ENCODE measurements at regions not wholly inside any gene's neighbourhood (a gene's known extent, or its start where the extent isn't known, plus 50 kb on each side); places are given as distances from the start of the nearest gene placed in this dataset.

- no peaks in the 10 kb centered on the region for H3K36me3 ChIP-seq (ENCODE audit: insufficient read depth, low read length)
Measured at GRCh38 chr5:86371061-86371460, 246.7 kb upstream of the COX7C start.

GRCh38 chr5:86374611-86375010 lies 243.1 kb upstream of the COX7C start:
- Histone ChIP-seq H3K36me3 (ENCODE audit: insufficient read depth, low read length) (no peaks in the 10 kb centered on the region), H3K9ac (ENCODE audit: low read depth, low read length) (no peak overlapping the region)

More at GRCh38 chr5:86371061-86371460, 246.7 kb upstream of the COX7C start:
- Histone ChIP-seq H3K4me1 (ENCODE audit: insufficient read depth, low read length) (peaks cover 7% of the 10 kb centered on the region; the same call in 1 of the 2 replicates), H3K9me3 (ENCODE audit: control insufficient read depth, insufficient read depth, low read length) (no peaks in the 10 kb centered on the region), H3K9ac (ENCODE audit: low read depth, low read length) (no peak overlapping the region)

DNA sequence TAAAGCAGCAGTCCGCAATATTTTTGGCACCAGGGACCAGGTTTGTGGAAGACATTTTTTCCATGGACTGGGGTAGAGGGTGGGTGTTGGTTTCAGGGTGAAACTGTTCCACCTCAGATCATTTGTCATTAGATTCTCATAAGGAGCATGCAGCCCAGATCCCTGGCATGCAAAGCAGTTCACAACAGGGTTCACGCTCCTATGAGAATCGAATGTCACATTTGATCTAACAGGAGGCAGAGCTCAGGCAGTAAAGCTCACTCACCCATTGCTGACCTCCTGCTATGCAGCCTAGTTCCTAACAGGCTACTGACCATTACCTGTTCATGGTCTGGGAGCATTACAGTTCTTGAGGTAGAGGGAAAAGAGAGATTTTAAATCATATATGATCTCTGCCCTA lies 241.5 kb upstream of the COX7C start:
- no peaks in the 10 kb centered on the region for H3K9me3 ChIP-seq (ENCODE audit: control insufficient read depth, insufficient read depth, low read length)
- H3K36me3 ChIP-seq (ENCODE audit: insufficient read depth, low read length), result no peaks in the 10 kb centered on the region
- peaks cover 3% of the 10 kb centered on the region; the same call in 1 of the 2 replicates for H3K4me1 ChIP-seq (ENCODE audit: insufficient read depth, low read length)
- H3K9ac ChIP-seq (ENCODE audit: low read depth, low read length), result no peak overlapping the region

More at GRCh38 chr5:86374611-86375010, 243.1 kb upstream of the COX7C start:
- peaks cover 7% of the 10 kb centered on the region; the same call in 1 of the 2 replicates for H3K4me1 ChIP-seq (ENCODE audit: insufficient read depth, low read length)
- H3K9me3 ChIP-seq (ENCODE audit: control insufficient read depth, insufficient read depth, low read length), result no peaks in the 10 kb centered on the region

DNA sequence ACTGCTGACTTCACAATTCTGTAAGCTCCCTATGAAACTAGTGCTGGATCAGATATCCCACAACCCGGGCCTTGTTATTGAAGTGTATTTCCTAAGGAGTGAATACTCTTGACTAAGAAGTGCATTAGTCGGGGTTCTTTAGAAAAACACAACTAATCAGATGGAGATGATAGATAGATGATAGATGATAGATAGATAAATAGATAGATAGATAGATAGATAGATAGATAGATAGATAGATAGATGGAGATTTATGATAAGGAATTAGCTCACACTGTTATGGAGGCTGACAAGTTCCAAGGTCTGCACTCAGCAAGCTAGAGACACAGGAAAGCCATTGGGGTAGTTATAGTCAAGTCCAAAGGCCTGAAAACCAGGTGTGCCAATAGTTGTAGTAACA lies 214.6 kb upstream of the COX7C start:
- H3K36me3 ChIP-seq (ENCODE audit: insufficient read depth, low read length), result no peaks in the 10 kb centered on the region
- H3K4me1 ChIP-seq (ENCODE audit: insufficient read depth, low read length), result no peaks in the 10 kb centered on the region; the same call in 1 of the 2 replicates
- H3K9ac ChIP-seq (ENCODE audit: low read depth, low read length), result no peak overlapping the region

GRCh38 chr5:86404256-86404655 lies 213.5 kb upstream of the COX7C start:
- Histone ChIP-seq H3K4me1 (ENCODE audit: insufficient read depth, low read length) (no peaks in the 10 kb centered on the region; the same call in 1 of the 2 replicates), H3K36me3 (ENCODE audit: insufficient read depth, low read length) (no peaks in the 10 kb centered on the region), H3K9me3 (ENCODE audit: control insufficient read depth, insufficient read depth, low read length) (no peaks in the 10 kb centered on the region), H3K9ac (ENCODE audit: low read depth, low read length) (no peak overlapping the region)

More for the DNA sequence above, 214.6 kb upstream of the COX7C start:
- no peaks in the 10 kb centered on the region for H3K9me3 ChIP-seq (ENCODE audit: control insufficient read depth, insufficient read depth, low read length)

GRCh38 chr5:86407711-86408110 lies 210.0 kb upstream of the COX7C start:
- Histone ChIP-seq H3K9ac (ENCODE audit: low read depth, low read length) (no peak overlapping the region), H3K4me1 (ENCODE audit: insufficient read depth, low read length) (no peaks in the 10 kb centered on the region; the same call in 1 of the 2 replicates), H3K36me3 (ENCODE audit: insufficient read depth, low read length) (no peaks in the 10 kb centered on the region), H3K9me3 (ENCODE audit: control insufficient read depth, insufficient read depth, low read length) (no peaks in the 10 kb centered on the region)

DNA sequence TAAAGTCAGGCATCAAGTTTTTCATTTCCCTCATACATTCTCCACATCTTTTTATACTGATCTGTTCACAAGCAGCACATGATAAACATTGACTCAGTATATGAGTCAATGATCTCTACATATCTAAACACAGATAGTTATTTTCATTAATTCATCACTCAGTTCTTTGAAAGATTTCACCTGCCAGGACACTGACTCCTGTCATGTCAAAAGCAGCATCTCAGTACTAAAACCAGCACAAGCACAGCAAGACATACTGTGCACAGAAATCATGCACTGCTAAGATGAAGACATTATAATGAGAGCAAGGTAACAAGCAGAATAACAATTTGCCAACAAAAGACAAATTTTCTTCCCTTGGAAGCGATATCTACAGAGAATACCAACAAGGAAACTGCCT lies 206.1 kb upstream of the COX7C start:
- Histone ChIP-seq H3K9me3 (ENCODE audit: control insufficient read depth, insufficient read depth, low read length) (no peaks in the 10 kb centered on the region), H3K9ac (ENCODE audit: low read depth, low read length) (no peak overlapping the region), H3K36me3 (ENCODE audit: insufficient read depth, low read length) (no peaks in the 10 kb centered on the region), H3K4me1 (ENCODE audit: insufficient read depth, low read length) (no peaks in the 10 kb centered on the region)

- H3K36me3 ChIP-seq (ENCODE audit: insufficient read depth, low read length), result no peaks in the 10 kb centered on the region
- no peaks in the 10 kb centered on the region for H3K4me1 ChIP-seq (ENCODE audit: insufficient read depth, low read length)
- no peaks in the 10 kb centered on the region for H3K9me3 ChIP-seq (ENCODE audit: control insufficient read depth, insufficient read depth, low read length)
- H3K9ac ChIP-seq (ENCODE audit: low read depth, low read length), result no peak overlapping the region
Measured at GRCh38 chr5:86427158-86427557, 190.6 kb upstream of the COX7C start.

DNA sequence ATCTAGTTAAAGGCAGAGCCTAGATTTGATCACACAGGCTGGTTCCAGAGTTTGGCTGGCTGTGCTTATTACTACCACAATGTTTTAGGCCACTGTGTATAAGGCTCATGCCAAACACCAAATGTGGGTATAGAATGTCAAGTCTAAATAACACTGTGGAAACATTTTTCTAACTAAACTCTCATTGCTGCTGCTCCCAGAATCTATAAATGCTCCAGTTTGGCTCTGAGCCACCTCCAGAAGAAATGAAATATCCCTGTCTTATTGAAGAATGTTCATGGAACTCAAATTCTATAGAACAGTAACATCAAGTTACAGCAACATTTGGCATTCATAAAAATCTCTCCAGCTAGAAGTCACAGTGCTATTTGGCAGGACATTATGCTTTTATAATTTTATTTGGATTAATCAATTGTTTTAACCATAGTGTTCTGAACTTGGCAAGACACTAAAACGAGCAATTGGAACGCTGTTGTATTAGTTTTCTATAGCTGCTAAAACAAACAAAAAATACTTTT lies 178.1 kb upstream of the COX7C start:
- H3K9me3 ChIP-seq (ENCODE audit: control insufficient read depth, insufficient read depth, low read length), result no peaks in the 10 kb centered on the region
- no peak overlapping the region for H3K9ac ChIP-seq (ENCODE audit: low read depth, low read length)
- H3K36me3 ChIP-seq (ENCODE audit: insufficient read depth, low read length), result no peaks in the 10 kb centered on the region
- H3K4me1 ChIP-seq (ENCODE audit: insufficient read depth, low read length), result no peaks in the 10 kb centered on the region

- H3K9me3 ChIP-seq (ENCODE audit: control insufficient read depth, insufficient read depth, low read length), result no peaks in the 10 kb centered on the region
- no peaks in the 10 kb centered on the region for H3K4me1 ChIP-seq (ENCODE audit: insufficient read depth, low read length)
- no peak overlapping the region for H3K9ac ChIP-seq (ENCODE audit: low read depth, low read length)
- no peaks in the 10 kb centered on the region for H3K36me3 ChIP-seq (ENCODE audit: insufficient read depth, low read length)
Measured at GRCh38 chr5:86442036-86442745, 175.6 kb upstream of the COX7C start.

DNA sequence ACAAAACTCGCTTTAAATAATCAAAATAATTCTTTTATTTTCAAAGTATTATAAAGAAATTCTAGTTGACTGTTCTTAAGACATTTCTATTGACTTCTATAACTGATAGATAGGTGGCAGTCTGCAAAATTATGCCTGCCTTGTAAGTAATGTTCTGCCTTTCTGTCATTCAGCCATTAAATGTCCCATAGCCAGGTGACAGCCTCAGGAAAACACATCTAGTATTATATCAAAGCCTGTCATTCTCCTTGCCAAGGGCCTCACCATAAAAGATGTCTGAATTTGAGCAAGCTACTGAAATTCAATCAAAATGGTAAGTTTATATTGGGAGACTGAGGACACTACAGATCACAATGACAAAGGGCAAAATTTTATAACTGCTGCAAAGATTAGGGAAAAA lies 170.4 kb upstream of the COX7C start:
- Histone ChIP-seq H3K9me3 (ENCODE audit: control insufficient read depth, insufficient read depth, low read length) (no peaks in the 10 kb centered on the region), H3K9ac (ENCODE audit: low read depth, low read length) (no peak overlapping the region), H3K4me1 (ENCODE audit: insufficient read depth, low read length) (no peaks in the 10 kb centered on the region), H3K36me3 (ENCODE audit: insufficient read depth, low read length) (no peaks in the 10 kb centered on the region)

DNA sequence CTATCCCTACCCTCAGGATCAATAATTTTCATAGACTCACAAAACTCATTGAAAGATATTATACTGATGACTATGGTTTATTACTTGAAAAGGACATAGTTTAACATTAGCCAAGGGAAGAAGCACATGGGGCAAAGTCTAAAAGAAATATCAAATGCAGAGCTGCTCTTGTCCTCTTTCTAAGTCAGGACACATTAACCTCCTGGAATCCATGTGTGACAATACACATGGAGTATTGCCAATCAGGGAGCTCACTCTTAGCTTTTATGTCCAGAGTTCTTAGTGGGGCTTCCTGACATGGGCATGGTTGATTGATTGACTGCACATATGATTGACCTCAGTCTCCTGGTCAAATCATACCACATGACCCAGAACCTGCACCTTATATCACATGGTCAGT lies 165.5 kb upstream of the COX7C start:
- Histone ChIP-seq H3K9me3 (ENCODE audit: control insufficient read depth, insufficient read depth, low read length) (no peaks in the 10 kb centered on the region), H3K36me3 (ENCODE audit: insufficient read depth, low read length) (no peaks in the 10 kb centered on the region), H3K4me1 (ENCODE audit: insufficient read depth, low read length) (no peaks in the 10 kb centered on the region), H3K9ac (ENCODE audit: low read depth, low read length) (no peak overlapping the region)

DNA sequence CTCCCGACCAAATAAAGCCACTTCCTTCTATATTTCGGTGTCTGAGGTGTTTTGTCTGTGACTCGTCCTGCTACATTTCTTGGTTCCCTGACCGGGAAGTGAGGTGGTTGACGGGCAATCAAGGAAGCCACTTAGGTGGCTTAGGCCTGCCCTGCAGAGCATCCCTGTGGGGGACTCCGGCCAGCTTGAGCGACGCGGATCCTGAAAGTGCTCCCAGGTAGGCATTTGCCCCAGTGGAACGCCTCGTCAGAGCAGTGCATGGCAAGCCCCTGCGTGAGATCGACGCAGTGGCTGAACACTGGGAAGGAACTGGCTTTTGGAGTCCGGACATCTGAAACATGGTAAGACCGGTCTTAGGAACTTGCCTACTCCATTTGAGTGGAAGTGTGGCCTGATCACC lies 157.2 kb upstream of the COX7C start:
- peaks cover 5% of the 10 kb centered on the region for H3K9me3 ChIP-seq (ENCODE audit: control insufficient read depth, insufficient read depth, low read length)
- no peaks in the 10 kb centered on the region; the same call in 1 of the 2 replicates for H3K36me3 ChIP-seq (ENCODE audit: insufficient read depth, low read length)
- no peak overlapping the region for H3K9ac ChIP-seq (ENCODE audit: low read depth, low read length)
- H3K4me1 ChIP-seq (ENCODE audit: insufficient read depth, low read length), result no peaks in the 10 kb centered on the region

DNA sequence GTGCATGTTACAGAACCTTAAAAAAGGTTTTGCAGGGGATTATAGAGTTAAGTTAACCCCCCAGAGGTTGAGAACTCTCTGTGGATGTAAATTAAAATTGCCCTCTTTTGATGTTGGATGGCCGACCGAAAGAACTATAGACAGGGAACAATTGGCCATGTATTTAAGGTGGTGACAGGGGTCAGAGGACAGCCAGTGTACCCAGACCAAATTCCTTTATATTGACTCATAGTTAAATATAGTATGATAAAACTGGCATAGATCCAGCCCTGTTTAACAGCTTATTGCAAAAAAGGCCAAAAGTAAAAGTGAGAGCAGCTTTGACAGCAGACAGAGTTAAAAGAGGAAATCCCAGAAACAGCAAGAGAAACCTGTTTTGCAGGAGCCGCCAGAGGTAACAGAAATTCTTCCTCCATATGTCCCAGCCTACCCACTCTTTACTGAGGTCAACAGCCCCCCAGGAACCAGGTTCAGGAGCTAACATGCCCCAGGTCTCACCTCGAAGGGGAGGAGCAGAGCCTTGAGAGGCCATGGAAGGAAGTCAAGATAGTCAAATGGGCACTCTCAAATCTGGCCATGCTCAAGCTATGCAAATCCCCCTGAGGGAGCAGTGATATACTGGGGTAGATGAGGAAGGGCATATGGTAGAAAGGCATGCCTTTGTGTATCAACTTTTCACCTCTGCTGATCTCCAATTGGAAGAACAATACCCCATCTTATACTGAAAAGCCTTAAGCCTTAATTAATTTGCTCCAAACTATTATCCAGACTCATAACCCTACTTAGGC lies 156.4 kb upstream of the COX7C start:
- no peak overlapping the region for H3K9ac ChIP-seq (ENCODE audit: low read depth, low read length)
- no peaks in the 10 kb centered on the region for H3K4me1 ChIP-seq (ENCODE audit: insufficient read depth, low read length)
- H3K9me3 ChIP-seq (ENCODE audit: control insufficient read depth, insufficient read depth, low read length), result peaks cover 6% of the 10 kb centered on the region
- H3K36me3 ChIP-seq (ENCODE audit: insufficient read depth, low read length), result no peaks in the 10 kb centered on the region; the same call in 1 of the 2 replicates
